GM12891 (cell line): ENCODE measurements at regions not wholly inside any gene's neighbourhood (a gene's known extent, or its start where the extent isn't known, plus 50 kb on each side); places are given as distances from the start of the nearest gene placed in this dataset.

ENCODE experiments used
- POLR2A ChIP-seq: IDR thresholded peaks from 2 replicates; pipeline ENCODE4 v1.6.1; 2011; ENCODE audit warnings: low read depth, low read length, control low read depth
- POLR2AphosphoS5 ChIP-seq: IDR thresholded peaks from 2 replicates; pipeline ENCODE4 v1.6.1; 2011; ENCODE audit warnings: low read depth, low read length, control low read depth
- POU2F2 ChIP-seq: IDR thresholded peaks from 2 replicates; pipeline ENCODE4 v1.6.1; 2011; ENCODE audit warnings: low read depth, mild to moderate bottlenecking, control low read depth, low read length, moderate library complexity
- SPI1 ChIP-seq: IDR thresholded peaks from 2 replicates; pipeline ENCODE4 v1.6.1; 2011; ENCODE audit warnings: low read depth, low read length, control low read depth
- TAF1 ChIP-seq: IDR thresholded peaks from 2 replicates; pipeline ENCODE4 v1.6.1; 2011; ENCODE audit warnings: low read depth, low read length, control low read depth

- no peak for TF ChIP-seq SPI1
- no peak for TF ChIP-seq POLR2AphosphoS5
- no peak for TF ChIP-seq TAF1
- TF ChIP-seq POLR2A, result no peak
- TF ChIP-seq POU2F2, result no peak
Observed at GRCh38 chr7:123360631-123361030, 160.9 kb upstream of the SLC13A1 start.
